Putamen (tissue), 1 donor: ENCODE measurements at regions not wholly inside any gene's neighbourhood (a gene's known extent, or its start where the extent isn't known, plus 50 kb on each side); places are given as distances from the start of the nearest gene placed in this dataset.

ENCODE experiments used
- DNase-seq: peaks from one replicate; pipeline ENCODE4 v3.0.0-alpha.2; 2016; ENCODE audit warnings: low spot score

- no peak for DNase-seq
Measured at GRCh38 chr9:16155878-16156277, 603.0 kb downstream of the CCDC171 start.

GRCh38 chr9:16157216-16157615, 604.4 kb downstream of the CCDC171 start:
- DNase-seq: no peak

GRCh38 chr9:16157651-16158050, 604.8 kb downstream of the CCDC171 start:
- no peak for DNase-seq

DNA sequence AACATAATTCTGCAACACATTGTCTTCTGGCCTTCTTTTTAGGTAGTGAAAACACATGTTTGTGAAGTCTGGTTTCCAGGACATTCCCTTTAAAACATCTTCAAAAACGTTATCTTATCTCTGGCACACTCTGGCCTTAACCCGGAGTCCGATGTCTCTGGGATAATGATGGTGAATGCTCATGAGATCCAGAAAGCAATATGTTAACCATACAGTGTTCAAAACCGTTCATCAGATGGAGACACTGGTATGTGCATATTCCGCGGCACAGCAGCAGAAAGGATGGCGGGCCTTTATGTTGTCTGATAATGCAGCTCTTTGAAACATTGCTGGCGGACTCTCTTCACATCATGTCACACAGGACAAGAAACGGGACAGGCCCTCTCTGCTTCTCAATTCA, 605.2 kb downstream of the CCDC171 start:
- DNase-seq: no peak

DNA sequence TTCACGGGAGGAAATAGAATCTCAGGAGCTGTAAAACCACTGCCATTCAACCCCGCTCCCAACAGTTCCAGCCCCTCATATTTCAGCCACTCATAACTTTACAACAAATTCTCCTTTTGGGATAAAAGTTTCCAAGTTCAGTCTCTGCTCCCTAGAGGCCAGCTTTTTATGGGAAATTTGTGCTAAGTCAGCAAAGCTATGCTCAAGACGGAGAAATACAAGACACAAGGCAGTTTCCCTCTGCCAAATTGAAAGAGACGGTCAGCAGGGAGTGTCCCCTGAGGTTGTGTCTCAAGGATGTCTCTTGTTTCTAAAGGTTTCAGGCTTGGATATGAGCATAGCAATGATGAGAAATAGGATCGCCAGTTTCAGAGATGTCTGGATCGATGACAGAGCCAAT, 608.6 kb downstream of the CCDC171 start:
- DNase-seq: no peak

DNA sequence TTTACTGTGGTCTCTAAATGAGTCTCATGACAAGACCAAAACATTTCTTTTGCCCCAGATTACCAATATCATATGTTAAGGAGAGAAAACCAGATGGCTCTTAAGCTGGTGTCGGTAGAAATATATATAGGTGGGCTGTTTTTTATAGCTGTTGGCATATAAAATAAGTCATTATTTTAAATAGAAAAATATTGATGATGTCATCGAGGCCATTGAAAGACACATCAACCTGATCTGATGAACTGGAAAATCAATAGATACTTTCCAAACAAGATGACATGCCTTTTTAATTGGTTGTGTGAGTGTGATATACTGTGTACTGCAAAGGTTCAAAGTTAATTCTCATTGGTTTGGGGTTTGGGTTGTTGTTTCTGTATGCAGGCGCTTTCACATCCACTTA, 617.3 kb downstream of the CCDC171 start:
- no peak for DNase-seq

DNA sequence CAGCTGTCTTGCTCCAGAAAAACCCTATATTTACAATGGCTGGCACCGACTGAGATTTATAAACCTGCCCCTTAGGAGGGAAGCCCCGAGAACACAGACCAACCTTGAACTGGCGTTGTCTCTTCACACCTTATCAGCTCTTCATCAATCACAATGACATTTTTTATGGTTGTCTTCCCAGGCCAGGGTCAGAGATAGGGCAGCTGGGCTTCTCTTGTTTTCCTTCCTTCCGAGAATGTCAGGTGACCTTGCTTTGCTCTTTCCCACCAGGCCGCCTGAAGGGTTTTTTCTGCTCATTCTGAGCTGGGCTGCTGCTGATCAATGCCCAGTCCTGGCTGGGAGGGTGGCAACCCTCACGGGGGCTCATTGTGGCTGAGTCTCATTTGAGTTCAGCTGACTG, 619.1 kb downstream of the CCDC171 start:
- DNase-seq: no peak

DNA sequence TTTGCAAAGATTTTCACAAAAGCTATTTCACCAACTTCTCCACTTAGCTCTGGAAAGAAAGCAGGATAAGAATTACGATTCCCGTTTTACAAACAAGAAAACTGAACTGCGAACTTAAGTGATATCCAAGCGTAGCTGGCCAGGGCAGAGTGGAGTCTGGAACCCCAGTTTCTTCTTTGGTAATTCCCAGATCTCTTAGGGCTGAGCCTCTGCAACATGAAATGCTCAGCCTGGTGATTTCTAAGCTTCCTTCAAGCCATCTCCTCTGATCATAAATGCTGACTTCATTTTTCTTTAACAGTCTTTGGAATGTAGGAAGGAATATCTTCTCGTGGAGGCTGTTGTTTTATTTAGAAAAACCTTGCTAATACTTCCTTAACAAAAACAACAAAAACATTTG, 620.0 kb downstream of the CCDC171 start:
- DNase-seq: no peak

DNA sequence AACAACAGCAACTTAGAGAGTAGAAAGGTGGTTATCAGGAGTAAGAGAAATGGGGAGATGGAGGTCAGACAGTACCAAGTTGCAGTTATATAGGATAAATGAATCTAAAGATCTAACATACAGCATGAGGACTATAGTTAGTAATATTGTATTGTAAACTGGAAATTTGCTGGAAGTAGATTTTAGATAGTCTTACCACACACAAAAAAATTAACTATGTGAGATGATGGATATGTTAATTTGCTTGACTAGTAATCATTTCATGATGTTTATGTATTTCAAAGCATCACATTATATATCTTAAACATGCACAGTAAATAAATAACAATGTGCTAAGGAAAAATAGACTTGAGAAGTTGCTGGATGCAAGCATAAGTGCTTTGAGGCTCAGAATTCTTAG, 622.1 kb downstream of the CCDC171 start:
- DNase-seq: no peak

- no peak for DNase-seq
Measured at GRCh38 chr9:16175461-16175860, 622.6 kb downstream of the CCDC171 start.

DNA sequence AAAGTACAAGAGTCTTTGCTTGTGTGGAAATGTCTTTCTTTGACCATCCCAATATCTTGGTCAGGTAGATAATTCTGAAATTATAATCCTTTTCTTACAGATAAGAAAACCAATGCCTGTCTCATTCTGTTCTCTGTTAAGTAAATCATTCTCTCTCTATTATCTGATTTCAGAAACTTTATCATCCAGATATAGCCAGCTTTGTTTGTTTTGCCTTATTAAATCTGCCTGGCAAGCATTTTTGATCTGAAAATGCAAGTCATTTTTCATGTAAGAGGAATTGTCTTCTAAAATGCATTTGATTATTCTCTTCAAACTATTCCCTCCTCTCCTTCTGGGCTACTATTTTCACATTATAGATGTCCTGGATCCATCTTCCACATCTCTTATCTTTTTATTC, 625.5 kb downstream of the CCDC171 start:
- no peak for DNase-seq

DNA sequence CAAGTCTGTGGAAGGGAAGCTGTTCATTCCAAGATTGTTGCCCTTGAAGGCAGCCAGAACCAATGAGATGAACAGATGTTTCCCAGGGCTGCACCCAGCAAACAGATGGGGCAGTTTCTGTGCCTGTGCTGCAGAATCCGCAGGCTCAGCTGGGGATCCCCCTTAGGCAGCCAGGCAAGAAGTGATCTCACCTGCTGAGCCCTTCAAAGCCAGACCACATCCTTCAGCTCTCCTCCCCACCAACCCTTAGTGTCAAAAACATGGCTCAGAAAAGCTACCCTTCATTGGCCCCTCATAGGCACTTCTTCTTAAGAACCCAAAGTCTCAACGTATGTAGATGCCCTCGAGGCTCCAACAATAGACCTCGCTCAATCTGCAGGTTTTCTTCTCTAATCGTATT, 626.7 kb downstream of the CCDC171 start:
- DNase-seq: no peak

GRCh38 chr9:16180091-16180490, 627.2 kb downstream of the CCDC171 start:
- DNase-seq: no peak

- no peak for DNase-seq
Measured at GRCh38 chr9:16180546-16180945, 627.7 kb downstream of the CCDC171 start.

DNA sequence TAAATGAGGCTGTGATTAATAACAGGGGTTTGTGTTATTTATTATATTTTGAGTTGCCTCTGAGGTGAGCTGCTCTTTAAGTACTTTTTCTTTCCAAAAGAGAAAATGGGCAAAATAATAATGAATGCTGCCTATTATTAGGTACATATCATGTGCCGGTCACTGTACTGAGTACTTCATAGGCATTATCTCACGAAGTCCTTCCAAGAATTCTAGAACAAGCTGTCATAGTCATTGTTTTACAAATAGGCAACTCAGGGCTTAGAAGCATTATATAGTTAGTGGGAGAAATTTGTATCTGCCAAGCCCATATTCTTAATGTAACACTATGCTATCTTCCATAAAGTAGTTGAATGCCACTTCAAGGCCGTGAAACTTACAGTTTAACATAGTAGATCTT, 628.7 kb downstream of the CCDC171 start:
- DNase-seq: no peak

GRCh38 chr9:16182784-16183183, 629.9 kb downstream of the CCDC171 start:
- no peak for DNase-seq

GRCh38 chr9:16184964-16185646, 632.3 kb downstream of the CCDC171 start:
- no peak for DNase-seq

GRCh38 chr9:16191191-16191590, 638.3 kb downstream of the CCDC171 start:
- DNase-seq: no peak

DNA sequence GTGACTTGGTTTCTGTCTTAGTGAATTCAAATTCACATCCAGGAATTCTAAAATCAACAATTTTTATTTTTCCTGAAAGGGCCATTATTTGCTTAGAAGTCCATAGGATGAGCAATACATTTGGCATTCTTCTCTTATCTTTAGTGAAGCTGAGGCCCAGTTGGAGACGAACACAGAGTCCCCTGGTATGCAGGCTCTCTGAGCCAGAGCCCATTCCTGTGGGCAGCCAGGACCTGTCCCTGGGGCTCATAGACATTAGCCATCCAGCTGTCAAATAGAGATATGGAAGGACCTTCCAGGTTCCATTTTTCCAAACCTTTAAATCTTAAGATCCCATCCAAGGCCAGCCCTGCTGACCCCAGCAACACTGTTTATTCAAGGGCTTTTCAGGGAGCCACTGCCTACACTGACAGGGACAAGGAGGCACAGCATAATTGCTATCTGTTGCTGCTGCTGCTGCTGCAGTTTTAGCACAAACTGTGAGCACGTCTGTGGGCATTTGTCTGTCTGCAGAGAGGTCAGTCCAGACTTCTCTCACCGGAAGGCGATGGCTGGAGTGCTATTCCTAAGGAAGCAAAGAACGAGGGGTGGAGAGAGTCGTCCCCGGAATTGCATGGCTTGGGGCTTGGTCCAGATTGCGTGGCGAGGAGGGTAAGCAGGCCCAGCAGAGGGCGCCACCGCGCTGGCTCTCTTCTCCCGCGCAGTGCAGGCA, 639.0 kb downstream of the CCDC171 start:
- no peak for DNase-seq

GRCh38 chr9:16192403-16193017, 639.7 kb downstream of the CCDC171 start:
- no peak for DNase-seq

DNA sequence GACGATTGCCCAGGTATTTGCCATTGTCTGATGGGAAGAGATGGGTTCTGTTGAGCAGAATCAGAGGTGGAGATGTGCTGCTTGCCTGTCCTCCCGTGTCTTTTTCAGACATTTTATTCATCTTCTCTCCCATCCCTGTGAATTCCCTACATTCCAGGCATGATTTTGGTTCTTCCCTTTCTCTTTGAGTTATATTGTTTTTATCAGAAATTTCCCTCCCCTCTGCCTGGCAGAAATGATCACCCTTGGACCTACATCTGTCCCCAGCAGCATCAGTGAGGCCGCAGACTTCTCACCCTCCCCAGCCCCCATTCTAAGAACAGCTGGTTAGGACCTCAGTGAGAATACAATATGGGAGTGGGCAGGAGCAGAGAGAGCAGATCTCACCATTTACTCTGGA, 640.2 kb downstream of the CCDC171 start:
- no peak for DNase-seq

DNA sequence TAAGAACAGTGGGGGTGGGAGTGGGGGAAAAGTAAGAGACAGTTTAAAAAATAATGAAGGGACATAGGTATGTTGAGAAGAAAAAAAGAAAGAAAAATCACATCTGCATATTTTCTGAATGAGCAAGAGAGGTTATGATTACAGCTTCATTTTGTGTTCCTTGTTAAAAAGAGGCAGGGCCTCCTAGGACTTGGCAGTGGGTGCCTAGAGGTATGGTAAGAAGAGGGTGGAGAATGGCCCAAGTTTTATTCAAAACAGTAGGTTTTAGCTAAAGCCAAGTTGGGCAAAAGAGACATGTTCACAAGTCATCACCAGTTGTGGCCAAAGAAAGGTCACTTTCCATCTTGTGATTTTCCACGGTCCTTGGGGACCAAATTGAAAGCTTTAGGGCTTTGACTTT, 643.4 kb downstream of the CCDC171 start:
- no peak for DNase-seq

DNA sequence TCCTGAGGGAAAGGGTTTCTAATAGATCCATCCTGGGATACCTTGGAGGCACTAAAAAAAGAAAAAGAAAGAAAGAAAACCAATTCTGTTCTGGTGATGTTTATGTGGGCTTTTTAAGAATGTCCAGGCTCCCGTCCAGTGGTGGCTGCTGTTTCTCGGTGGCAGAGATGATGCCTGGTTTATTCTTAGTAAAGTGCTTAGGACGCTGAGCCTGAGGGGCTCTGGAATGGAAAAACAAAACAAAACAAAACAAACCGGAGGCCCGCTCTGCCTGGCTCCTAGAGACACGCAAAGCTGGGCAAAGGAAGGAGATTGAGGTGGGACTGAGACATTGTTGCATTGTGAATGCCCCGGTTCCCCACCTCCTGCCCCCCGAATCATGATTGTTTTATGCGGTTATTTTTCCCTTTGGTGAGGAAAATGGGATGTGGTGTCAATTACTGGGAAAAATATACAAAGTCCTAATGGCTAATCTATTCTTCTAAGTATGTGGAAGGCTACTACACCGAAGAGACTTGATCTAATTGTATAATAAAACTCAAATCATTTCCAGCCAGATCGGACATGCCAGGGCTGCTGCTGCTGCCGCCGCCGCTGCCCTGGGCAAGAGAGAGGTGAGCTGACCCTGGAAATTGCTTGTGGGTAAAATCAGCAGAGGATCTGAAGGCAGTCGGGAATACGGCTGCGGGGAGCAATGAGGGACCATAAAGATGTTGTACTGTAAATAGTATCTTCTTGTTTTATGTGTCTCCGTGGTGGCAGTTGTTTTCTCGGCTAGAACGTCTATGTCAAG, 644.9 kb downstream of the CCDC171 start:
- DNase-seq: no peak
